ENCODE measurements at regions not wholly inside any gene's neighbourhood (a gene's known extent, or its start where the extent isn't known, plus 50 kb on each side); places are given as distances from the start of the nearest gene placed in this dataset.

DNA sequence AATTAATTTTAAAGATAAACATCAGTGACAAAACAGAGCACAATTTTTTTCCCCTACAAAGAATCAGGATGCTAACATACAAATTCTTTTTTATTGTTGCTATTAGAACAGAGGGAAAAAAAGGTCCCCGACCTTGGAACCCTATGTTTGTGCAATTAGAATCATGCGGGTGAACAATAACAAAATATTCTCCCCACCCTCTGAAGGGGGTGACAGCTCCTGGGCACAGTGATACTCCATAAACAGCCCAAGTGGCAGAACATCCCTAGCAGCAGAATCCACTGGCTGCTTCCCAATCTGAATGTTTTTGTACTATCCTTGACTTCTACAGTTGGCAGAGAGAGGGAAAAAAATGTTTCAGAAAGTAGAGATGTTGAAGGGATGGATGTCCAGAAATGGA is 87.7 kb upstream of the TLL1 start:
- TF ChIP-seq POLR2A (IDR thresholded peaks at IDR 0.05) (no peak), CTCF (IDR thresholded peaks at IDR 0.05) (no peak)
- H3K36me3 ChIP-seq: no peaks in the 10 kb centered on the region
- no peak for DNase-seq
- no peak for ATAC-seq
- H3K4me1 ChIP-seq: peaks cover 4 to 41% (median 15%) of the 10 kb centered on the region in 12 donors
- no peak overlapping the region for H3K4me3 ChIP-seq
- H3K27me3 ChIP-seq: no peaks in the 10 kb centered on the region
- intact Hi-C loops (cut with DNase I): loop anchor here in 1 of 10 donors (10.0 kb wide), 2 partner anchors 49 to 201 kb away; no protein-coding TSS in a partner anchor
- peak overlapping the region in 5 of 12 donors; percentile 1 to 35 (median 12) for H3K27ac ChIP-seq
- H3K9me3 ChIP-seq: no peaks in the 10 kb centered on the region
- 71 to 89% (median 80%) methylated on average over 2 of the region's 2 CpGs for WGBS, 4 donors

- no peak for TF ChIP-seq POLR2A (IDR thresholded peaks at IDR 0.05)
These were observed 85.3 kb upstream of the TLL1 start for GRCh38 chr4:165787516-165788274.

DNA sequence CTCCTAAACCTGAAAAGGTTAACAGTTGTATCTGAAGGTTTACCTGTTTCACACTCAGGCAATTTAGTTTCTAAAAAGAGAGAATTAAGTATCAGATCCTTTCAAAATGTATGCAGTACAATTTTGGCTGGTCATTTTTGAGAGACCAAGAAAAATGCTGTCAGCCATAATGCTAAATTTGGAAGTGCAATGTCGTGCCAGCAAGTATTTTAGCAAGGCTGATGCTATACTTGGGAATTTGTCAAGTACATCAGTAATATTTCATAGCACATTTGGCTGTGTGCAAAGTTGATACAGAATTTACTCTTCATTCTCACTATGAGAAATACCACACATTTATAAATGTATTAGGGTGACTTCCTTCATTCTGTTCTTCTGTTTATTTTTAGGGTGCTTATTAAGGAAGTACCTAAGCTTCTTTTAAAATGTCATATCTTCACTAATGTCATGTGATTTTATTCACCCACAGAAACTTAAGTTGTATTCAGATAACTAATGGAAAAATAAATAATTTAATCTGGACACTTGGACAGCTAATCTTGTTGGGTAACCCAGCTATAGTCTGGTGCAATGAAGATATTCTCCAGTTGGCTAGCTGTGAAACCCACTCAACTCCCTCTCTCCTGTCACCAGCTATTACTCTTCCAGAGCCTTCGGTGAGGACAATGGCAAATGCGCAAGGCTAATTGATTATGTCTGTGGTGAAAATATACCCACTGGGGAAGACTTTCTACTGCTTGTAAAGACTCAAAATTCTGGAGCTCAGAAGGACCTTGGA is 84.2 kb upstream of the TLL1 start:
- 49 to 55% (median 51%) methylated on average over 3 of the region's 3 CpGs for WGBS, 4 donors
- H3K36me3 ChIP-seq: no peaks in the 10 kb centered on the region
- intact Hi-C loops (cut with DNase I): loop anchor here in 1 of 10 donors (10.0 kb wide), 2 partner anchors 46 to 204 kb away; no protein-coding TSS in a partner anchor
- H3K27me3 ChIP-seq: no peaks in the 10 kb centered on the region
- peak overlapping the region in 8 of 12 donors; percentile 12 to 63 (median 50) for H3K27ac ChIP-seq
- peak in 3 of 4 donors; percentile 27 to 64 (median 59) for ATAC-seq
- TF ChIP-seq CTCF (IDR thresholded peaks at IDR 0.05) (no peak), POLR2A (IDR thresholded peaks at IDR 0.05) (no peak)
- no peaks in the 10 kb centered on the region for H3K9me3 ChIP-seq
- H3K4me3 ChIP-seq: no peak overlapping the region
- no peak for DNase-seq
- H3K4me1 ChIP-seq: peaks cover 4 to 36% (median 15%) of the 10 kb centered on the region in 12 donors

More at GRCh38 chr4:165787516-165788274, 85.3 kb upstream of the TLL1 start:
- intact Hi-C loops (cut with DNase I): loop anchor here in 2 of 10 donors (2.0 to 10.0 kb wide), 3 partner anchors 47 to 207 kb away; no protein-coding TSS in a partner anchor
- Histone ChIP-seq H3K9me3 (no peaks in the 10 kb centered on the region), H3K27ac (peak overlapping the region in 8 of 12 donors; percentile 25 to 63 (median 50)), H3K27me3 (no peaks in the 10 kb centered on the region), H3K4me1 (peaks cover 4 to 41% (median 15%) of the 10 kb centered on the region in 12 donors), H3K4me3 (no peak overlapping the region), H3K36me3 (no peaks in the 10 kb centered on the region)
- 33 to 48% (median 45%) methylated on average over 4 of the region's 4 CpGs for WGBS, 4 donors
- DNase-seq: no peak
- no peak for ATAC-seq

- 84 to 91% (median 87%) methylated on average over 2 of the region's 2 CpGs for WGBS, 4 donors
- Histone ChIP-seq H3K27me3 (no peaks in the 10 kb centered on the region), H3K36me3 (no peaks in the 10 kb centered on the region), H3K27ac (no peak overlapping the region), H3K4me1 (peaks cover 0 to 12% (median 6%) of the 10 kb centered on the region in 12 donors), H3K4me3 (no peak overlapping the region), H3K9me3 (no peaks in the 10 kb centered on the region)
- intact Hi-C loops (cut with DNase I): no loop called here
- TF ChIP-seq POLR2A (IDR thresholded peaks at IDR 0.05): no peak
- TF ChIP-seq CTCF (IDR thresholded peaks at IDR 0.05): no peak
- ATAC-seq (no peak), DNase-seq (no peak)
These were observed 79.8 kb upstream of the TLL1 start for GRCh38 chr4:165793236-165793635.

All from heart left ventricle (tissue), 16 donors.